Stomach (tissue), 4 donors: ENCODE measurements at regions not wholly inside any gene's neighbourhood (a gene's known extent, or its start where the extent isn't known, plus 50 kb on each side); places are given as distances from the start of the nearest gene placed in this dataset.

Experiments
- POLR2AphosphoS5 ChIP-seq, 3 donors: sonication (generic); formaldehyde crosslinking; IDR thresholded peaks; one replicate each; pipeline ENCODE4 v1.6.1; 2016; ENCODE audit warnings: antibody characterized with exemption in 3 of 3
- TF ChIP-seq, protein P1 (sequence below), 7 experiments: fragments of 450-650 bp in 4 of 7; fragments of 200-600 bp in 3 of 7; sonication (generic) in 3 of 7; IDR thresholded peaks; one replicate each; pipeline ENCODE4 v1.5.1; 2016 to 2019; ENCODE audit warnings: antibody characterized with exemption in 7 of 7, control low read depth in 2 of 7, mild to moderate bottlenecking in 1 of 7

DNA sequence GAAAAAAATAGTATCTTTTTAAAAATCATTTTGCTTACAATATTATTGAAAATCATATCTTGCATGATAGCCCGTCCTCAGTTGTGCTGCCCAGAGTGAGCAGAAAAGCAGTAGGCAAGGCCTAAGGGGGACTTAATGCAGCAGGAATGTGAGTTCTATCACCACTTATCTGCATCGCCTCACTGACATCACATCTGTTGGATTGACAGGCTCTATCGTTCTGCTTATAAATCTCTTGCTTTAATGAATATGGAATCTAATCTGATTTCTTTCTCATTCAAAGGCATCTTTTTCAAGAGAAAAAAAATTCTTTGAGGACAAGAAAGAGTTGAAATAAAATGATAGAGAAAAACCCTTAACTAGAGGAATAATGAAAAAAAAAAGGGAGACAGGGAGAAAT is 249.9 kb downstream of the PAPSS1 start:
- TF ChIP-seq, protein P1, sequence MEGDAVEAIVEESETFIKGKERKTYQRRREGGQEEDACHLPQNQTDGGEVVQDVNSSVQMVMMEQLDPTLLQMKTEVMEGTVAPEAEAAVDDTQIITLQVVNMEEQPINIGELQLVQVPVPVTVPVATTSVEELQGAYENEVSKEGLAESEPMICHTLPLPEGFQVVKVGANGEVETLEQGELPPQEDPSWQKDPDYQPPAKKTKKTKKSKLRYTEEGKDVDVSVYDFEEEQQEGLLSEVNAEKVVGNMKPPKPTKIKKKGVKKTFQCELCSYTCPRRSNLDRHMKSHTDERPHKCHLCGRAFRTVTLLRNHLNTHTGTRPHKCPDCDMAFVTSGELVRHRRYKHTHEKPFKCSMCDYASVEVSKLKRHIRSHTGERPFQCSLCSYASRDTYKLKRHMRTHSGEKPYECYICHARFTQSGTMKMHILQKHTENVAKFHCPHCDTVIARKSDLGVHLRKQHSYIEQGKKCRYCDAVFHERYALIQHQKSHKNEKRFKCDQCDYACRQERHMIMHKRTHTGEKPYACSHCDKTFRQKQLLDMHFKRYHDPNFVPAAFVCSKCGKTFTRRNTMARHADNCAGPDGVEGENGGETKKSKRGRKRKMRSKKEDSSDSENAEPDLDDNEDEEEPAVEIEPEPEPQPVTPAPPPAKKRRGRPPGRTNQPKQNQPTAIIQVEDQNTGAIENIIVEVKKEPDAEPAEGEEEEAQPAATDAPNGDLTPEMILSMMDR (IDR thresholded peaks at IDR 0.05) = no peak
- no peak for TF ChIP-seq POLR2AphosphoS5 (IDR thresholded peaks at IDR 0.05)
